C1 segment of cervical spinal cord (tissue), 14 donors: ENCODE measurements at regions not wholly inside any gene's neighbourhood (a gene's known extent, or its start where the extent isn't known, plus 50 kb on each side); places are given as distances from the start of the nearest gene placed in this dataset.
"Not testable (repeated sequence)": the region's sequence is repeated elsewhere in the genome, so short reads cannot be mapped to it uniquely, and the experiment has no call there.

Experiments
- DNase-seq, 14 donors: peaks; one replicate each; lab custom pipeline; 2025; lab: John Stamatoyannopoulos, UW

- DNase-seq, result no peak
These were observed 129.2 kb upstream of the ECI2 start for GRCh38 chr6:4264601-4265000.

DNA sequence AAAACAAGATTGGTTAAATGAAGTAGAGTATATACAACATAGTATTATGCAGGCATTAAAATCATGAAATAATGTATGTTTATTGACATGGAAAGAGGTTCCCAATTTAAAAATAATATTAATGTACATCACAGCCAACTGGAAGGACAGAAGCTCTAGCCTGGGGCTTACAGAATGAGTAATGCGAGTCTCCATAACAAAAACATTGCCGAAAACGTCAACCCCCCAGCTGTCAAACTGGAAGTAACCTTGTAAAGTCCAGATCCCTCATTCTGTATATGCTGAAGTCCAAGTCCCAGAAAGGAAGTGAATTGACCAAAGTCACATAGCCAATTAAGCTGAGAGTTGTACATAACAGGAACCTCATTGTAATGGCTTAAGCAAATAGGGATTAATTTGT is 128.7 kb upstream of the ECI2 start:
- DNase-seq, result no peak

DNA sequence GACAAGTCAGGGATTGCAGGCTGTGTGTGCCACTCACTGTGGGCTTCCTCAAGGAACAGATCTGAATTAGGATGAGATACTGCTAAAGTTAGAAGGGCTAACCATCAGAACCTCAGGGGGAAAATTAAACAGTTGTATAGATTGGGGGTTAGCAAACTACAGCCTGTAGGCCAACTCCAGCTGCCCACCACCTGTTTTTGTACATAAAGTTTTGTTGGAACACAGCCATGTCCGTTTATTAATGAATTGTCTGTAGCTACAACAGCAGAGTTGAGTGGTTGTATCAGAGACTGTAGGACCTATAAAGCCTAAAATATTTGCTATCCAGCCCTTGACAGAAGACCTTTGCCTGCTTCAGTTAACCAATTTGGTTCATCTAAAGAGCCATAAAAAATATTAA is 127.2 kb upstream of the ECI2 start:
- DNase-seq, result no peak

DNA sequence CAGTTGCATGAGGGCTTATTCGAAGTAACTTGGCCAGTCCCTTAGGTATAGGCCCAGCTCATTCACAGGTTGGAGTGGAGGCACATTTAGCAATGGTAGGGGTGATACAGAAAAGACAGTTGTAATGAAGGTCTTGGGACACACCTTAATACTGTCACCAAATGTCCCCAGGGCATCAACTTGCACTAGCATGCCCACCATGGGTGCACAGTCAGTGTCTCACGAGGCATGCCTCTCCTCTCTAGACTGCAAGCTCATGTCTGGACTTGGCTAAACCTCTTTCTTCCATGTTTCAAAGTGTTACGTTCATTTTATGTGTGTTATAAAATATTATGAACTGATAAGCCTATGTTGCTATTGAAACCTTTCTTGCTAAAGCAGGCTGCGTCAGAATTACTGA is 124.0 kb upstream of the ECI2 start:
- DNase-seq, result no peak

DNA sequence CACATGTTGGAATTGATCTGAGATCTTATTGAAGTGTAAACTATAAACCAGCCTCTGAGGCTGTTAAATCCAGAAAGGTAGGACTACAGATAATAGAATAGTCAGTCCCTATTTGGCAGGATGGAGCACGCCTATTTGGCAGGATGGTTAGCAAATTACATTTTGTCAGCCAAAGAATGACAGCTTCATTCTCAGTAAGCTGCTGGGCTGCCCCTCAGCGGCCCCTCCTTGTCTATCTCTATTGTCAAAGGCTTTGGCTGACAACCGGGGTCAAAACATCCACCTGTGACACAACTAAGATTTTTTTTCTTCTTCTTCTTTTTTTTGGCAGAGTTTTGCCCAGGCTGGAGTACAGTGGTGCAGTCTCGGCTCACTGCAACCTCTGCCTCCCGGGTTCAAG is 123.4 kb upstream of the ECI2 start:
- no peak for DNase-seq

DNA sequence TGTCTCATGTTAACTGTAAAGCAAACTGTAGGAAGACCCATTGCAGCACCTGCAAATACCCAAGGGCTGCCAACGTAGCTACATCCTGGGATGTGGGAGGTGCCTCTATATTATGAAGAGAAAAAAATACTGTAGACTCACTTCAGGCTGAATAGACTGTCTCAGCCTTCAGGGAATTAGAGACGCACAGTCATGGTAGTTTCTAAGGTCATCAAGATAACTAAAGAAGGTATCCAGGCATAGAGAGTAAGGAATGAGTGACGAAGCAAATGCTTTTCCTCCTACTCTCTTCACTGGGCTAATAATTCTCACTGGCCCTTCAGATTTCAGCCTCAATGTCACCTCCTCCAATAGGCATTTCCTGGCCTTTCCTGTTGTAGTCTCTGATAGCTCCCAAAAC is 121.6 kb upstream of the ECI2 start:
- DNase-seq, result no peak

DNA sequence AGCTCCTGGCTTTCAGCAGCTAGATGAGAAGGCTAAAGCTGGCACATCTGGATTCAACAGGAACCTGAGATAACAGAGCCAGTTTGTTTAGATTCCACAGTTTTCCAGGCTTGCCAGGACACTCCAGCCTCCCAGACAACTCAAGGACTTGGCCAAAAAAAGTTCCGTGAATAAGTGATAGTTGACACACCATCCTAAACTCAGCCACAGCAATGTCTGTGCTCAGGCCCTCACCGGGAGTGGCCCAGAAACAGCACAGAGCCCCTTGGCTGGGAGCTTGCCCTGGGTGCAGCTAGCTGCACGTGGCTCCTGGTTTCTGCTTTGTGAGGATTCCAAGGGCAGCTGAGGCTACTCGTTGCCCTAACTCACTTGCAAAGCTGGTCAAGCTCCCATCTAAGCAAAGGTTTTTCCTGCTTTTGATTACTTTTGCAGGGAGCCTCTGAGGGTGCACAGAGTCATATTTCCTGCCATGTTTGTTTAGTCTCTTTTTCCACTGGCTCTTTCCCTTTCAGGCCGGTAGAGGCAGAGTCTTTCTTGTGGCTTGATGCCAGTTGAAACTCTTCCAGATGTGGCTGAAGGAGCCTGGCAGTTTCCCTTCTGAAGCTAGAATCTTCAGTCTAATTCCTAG is 118.3 kb upstream of the ECI2 start:
- DNase-seq, result peak in 2 of 14 donors; percentile 0 to 6

- not testable (repeated sequence) for DNase-seq
These were observed 117.1 kb upstream of the ECI2 start for GRCh38 chr6:4252445-4252844.

DNA sequence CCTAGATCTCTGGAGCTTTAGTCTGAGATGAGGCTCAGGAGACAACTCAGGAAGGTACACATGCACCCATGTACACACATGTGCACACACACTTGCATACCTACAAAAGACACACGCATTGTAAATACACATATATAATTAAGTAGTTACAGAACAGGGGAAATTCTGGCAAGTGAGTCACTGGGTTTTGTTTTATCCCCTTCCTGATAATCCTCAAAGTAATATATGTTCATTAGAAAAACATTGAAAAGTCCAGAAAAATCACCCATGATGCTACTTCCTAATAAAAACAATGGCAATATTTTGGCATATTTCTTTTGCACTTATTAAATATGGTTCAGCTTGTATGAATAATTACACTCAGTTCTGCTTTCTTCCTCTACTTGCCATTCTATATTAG is 115.3 kb upstream of the ECI2 start:
- no peak for DNase-seq

- DNase-seq, result not testable (repeated sequence)
These were observed 108.5 kb upstream of the ECI2 start for GRCh38 chr6:4243832-4244231.

GRCh38 chr6:4243237-4243636 is 107.9 kb upstream of the ECI2 start:
- no peak for DNase-seq

- DNase-seq, result no peak
These were observed 107.2 kb upstream of the ECI2 start for GRCh38 chr6:4242601-4243000.

DNA sequence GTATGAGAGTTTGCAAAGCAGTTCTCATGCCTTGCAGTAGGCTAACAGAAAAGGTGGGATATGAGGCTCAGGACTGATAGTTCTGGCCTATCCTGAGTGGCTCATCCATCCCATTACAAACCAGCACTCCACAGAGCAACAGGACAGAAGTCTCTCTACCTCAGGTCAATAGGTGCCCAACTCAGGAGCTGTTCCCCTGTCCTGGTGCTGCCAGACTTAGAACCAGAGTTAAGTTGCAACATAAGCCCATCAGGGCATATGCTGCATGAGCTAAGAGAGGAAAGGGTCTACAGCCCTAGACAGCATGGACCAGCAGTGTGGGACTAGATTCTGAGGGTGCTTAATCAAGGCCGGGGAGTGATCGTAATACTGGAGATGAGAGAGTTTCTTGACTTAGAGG is 104.8 kb upstream of the ECI2 start:
- no peak for DNase-seq

GRCh38 chr6:4225161-4225872 is 89.9 kb upstream of the ECI2 start:
- no peak for DNase-seq

- DNase-seq, result no peak
These were observed 88.9 kb upstream of the ECI2 start for GRCh38 chr6:4224067-4224978.

GRCh38 chr6:4220558-4220957 is 85.2 kb upstream of the ECI2 start:
- DNase-seq, result no peak

GRCh38 chr6:4218619-4219317 is 83.4 kb upstream of the ECI2 start:
- not testable (repeated sequence) for DNase-seq

DNA sequence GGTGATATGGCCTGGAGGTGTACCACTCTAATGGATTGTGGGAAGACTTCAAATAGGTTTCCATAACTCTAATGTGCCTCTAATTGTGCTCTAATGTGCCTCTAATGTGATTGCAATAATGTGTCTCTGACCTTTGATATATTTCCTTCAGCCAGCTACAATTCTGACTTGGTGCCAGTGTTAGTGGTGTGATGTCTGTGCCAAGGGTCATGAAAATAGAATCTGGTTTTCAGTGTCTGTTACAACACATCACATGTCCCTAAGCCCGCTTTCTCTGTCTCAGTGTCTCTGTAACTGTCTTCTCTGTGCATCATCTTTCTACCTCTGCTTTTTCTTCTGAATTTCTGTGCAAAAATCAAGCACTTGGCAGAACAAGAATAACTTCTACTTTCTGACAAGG is 77.2 kb upstream of the ECI2 start:
- DNase-seq, result no peak

- peak in 5 of 14 donors; percentile 1 to 20 (median 5) for DNase-seq
These were observed 75.4 kb upstream of the ECI2 start for GRCh38 chr6:4210629-4211419.

DNA sequence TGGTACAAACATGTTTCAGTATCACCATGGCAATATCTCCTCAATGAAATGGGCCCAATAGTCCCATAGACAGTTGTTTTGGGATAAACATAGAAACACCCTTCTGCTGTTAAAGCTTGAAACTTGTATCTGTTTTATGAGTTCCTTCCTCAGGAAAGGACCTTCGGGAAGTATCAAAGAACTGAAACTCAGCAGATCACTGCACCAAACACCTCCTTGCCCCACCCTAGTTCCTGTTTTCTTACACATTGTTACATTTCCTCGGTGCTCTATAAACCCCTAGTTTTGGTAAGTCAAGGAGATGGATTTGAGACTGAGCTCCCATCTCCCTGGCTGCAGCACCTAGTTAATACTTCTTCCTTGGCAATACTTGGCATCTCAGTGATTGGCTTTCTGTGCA is 73.8 kb upstream of the ECI2 start:
- no peak for DNase-seq

DNA sequence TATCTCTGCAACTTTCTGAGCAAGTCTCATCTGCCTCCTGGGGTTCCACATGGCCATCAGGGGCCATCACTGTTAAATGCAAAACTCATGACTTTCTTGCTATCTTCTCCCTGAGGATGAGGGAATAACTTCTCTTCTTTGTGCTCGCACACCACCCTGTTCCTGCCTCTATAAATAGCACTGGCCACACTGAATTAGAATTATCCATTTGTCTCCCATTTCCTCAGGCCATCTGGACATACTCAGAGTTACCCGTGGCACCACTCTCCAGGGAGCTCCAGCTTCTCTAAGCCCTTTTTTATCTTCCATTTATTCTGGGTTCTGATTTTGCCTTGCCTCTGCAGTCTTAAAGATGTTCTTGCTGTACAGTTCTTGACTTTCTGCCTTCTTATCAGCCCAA is 72.8 kb upstream of the ECI2 start:
- DNase-seq, result peak in 1 of 14 donors; percentile 14
